BJ (cell line): ENCODE measurements at regions not wholly inside any gene's neighbourhood (a gene's known extent, or its start where the extent isn't known, plus 50 kb on each side); places are given as distances from the start of the nearest gene placed in this dataset.

ENCODE experiments used
- CTCF ChIA-PET: fragments of 350-600 bp; formaldehyde crosslinking; extraction: SDS; loops from one replicate; lab custom pipeline; 2021; ENCODE audit warnings: antibody characterized with exemption, inconsistent platforms; lab: Yijun Ruan, JAX
- POLR2A ChIA-PET: fragments of 300-600 bp; sonication (Branson Sonifier 250); formaldehyde crosslinking; extraction: SDS; loops from one replicate; lab custom pipeline; 2021; ENCODE audit warnings: antibody characterized with exemption; lab: Charles Lee
- DNase-seq: peaks from one replicate; pipeline ENCODE4 v3.0.0-alpha.2; 2011; ENCODE audit warnings: low read depth
- H3K27me3 ChIP-seq: 2 replicates; pipeline ENCODE4 v1.6.0; 2011; ENCODE audit warnings: low read length; ENCODE audit not compliant: control insufficient read depth, insufficient read depth
- H3K36me3 ChIP-seq: 2 replicates; pipeline ENCODE4 v1.5.1; 2011; ENCODE audit warnings: low read length; ENCODE audit not compliant: control insufficient read depth, insufficient read depth
- H3K4me3 ChIP-seq: 2 replicates; pipeline ENCODE4 v1.5.1; 2011; ENCODE audit warnings: low read depth, mild to moderate bottlenecking, control low read depth, low read length
- TF ChIP-seq, protein P1 (sequence below): IDR thresholded peaks from 2 replicates; pipeline ENCODE4 v1.5.1; 2011; ENCODE audit warnings: low read depth, mild to moderate bottlenecking, control low read depth, inconsistent platforms, low read length, moderate library complexity; ENCODE audit not compliant: insufficient read depth

DNA sequence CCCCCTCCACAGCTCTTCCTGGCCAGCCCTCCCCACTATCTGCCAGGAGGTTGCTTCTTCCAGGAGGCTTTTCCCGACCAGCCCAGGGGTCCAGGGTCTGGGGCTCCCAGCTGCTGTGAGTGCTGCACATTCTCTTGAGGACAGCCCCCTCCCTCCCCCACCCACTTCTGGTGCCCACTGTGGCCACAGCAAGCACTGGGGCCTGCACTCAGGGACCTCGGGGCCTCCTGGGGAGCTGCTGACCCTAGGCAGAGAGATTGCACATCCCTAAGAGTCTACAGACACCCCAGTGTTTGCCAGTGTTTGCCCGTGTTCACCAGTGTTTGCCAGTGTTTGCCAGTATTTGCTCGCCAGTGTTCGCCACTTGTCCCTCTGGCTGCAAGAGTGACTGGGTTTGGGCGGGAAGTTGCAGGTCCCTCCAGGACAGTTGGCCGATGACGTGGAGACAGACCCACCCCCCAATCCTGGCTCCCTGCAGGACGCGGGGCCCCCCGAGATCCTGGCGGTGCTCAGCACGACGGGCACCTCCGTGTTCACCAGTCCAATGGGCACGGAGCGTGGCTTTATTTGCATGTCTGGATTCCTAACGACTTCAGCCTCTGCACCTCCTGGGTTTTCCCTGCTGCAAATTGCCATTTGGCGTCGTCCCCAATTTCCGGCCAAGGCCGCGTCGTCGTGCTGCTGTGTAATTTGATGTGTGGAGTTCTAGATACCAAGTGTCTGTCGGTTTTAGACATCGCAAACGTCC is 87.5 kb upstream of the NKX1-1 start:
- TF ChIP-seq, protein P1, sequence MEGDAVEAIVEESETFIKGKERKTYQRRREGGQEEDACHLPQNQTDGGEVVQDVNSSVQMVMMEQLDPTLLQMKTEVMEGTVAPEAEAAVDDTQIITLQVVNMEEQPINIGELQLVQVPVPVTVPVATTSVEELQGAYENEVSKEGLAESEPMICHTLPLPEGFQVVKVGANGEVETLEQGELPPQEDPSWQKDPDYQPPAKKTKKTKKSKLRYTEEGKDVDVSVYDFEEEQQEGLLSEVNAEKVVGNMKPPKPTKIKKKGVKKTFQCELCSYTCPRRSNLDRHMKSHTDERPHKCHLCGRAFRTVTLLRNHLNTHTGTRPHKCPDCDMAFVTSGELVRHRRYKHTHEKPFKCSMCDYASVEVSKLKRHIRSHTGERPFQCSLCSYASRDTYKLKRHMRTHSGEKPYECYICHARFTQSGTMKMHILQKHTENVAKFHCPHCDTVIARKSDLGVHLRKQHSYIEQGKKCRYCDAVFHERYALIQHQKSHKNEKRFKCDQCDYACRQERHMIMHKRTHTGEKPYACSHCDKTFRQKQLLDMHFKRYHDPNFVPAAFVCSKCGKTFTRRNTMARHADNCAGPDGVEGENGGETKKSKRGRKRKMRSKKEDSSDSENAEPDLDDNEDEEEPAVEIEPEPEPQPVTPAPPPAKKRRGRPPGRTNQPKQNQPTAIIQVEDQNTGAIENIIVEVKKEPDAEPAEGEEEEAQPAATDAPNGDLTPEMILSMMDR: no peak

DNA sequence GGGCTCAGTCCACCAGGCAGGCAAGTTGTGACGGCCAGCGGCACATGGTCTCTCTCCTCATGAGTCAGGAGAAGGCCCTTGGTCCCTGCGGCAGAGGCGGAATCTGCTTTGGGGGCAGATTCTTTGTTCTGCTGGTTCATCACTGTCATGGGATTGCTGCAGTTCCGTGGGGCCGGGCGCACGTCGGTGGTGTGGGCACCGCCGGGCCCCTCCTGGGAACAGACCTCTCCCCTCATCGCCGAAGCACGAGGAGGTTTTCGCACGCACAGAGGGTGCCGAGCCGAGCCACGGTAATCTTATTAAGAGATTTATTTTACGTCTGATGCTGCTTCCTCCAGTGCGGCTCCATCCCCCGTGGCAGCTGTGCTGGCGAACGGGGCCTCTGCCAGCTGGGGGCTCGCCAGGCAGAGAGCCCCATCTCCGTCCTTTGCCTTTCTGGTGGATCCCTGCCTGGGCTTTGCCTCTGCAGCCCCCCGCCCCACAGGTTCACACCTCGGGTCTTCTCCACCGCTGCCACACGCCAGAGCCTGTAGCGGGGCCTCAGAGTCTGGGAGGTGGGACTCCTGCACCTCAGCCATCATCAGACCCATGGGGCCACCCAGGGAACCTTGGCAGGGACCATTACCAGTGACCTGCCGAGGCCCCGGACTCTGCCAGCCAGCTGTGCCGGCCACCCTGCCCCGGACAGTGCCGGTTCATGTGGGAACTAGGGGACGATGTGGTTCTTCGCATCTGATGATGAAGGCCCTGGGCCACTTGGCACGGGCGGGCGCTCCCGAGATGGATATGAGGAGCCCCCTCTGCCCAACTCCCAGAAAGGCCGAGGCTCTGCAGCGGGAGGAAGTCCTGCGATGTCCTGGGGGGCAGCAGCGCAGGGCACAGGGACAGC is 86.7 kb upstream of the NKX1-1 start:
- Histone ChIP-seq H3K4me3 (no peak overlapping the region), H3K36me3 (no peaks in the 10 kb centered on the region), H3K27me3 (peaks cover 4% of the 10 kb centered on the region; the same call in 1 of the 2 replicates)
- TF ChIP-seq, protein P1: no peak
- POLR2A ChIA-PET: no interaction called here
- DNase-seq: no peak
- CTCF ChIA-PET: no interaction called here

More for the DNA sequence above, 87.5 kb upstream of the NKX1-1 start:
- Histone ChIP-seq H3K27me3 (peaks cover 4% of the 10 kb centered on the region; the same call in 1 of the 2 replicates), H3K4me3 (no peak overlapping the region), H3K36me3 (no peaks in the 10 kb centered on the region)
- DNase-seq: no peak
- CTCF ChIA-PET: no interaction called here
- POLR2A ChIA-PET: no interaction called here

DNA sequence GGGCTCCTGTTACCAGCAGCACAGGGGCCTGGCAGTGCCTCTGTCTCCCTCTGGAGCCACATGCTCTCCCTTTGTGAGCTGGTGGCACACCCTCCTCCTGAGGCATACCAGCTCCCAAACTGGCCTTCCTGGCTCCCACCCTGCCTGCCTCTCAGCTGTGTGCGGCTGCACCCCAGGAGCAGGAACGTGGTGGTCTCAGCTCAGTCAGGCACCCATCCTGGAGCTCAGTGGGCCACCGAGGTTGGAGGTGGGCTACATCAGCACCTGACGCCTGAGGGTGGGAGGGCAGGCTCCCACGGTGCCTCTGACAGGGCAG is 85.9 kb upstream of the NKX1-1 start:
- Histone ChIP-seq H3K27me3 (peaks cover 4% of the 10 kb centered on the region; the same call in 1 of the 2 replicates), H3K36me3 (no peaks in the 10 kb centered on the region), H3K4me3 (no peak overlapping the region)
- DNase-seq: no peak
- TF ChIP-seq, protein P1: no peak
- ChIA-PET POLR2A (no interaction called here), CTCF (no interaction called here)

DNA sequence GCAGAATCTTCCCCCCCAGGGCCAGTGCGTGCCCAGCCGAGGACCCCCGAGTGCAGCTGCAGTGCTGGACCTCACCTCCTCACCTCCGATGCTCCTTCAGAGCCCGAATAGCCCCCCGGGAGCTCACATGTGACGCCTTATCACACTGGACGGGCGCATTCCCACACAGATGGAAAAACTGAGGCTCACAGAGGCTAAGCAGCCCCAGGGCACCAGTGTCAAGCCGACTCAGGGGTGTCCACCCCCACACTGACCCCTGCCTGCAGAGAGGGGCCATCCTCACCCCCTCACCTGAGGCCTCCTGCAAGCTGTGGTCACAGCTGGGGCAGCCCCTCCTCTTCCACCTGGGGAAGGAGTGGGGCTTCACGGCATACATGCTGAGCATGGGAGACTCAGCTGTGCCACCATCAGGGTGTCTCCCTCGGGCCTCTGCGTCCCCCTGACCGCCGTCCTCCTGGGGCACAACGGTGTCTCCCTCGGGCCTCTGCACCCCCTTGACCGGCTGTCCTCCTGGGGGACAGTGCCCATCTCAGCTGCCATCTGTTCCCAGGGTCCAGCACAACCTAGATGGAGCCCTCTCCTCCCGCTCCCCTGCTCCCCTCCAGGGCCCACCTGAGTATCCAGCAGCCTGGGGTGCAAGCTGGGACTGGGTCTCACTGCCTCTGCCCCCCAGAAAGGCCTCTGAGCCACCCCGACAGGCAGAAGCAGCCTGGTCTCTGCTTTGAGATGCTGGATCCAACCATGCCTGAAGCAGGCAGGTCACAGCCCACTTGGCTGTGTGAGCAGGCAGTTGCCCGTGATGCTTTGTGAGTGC is 85.3 kb upstream of the NKX1-1 start:
- ChIA-PET CTCF (interaction anchor here (0.6 kb wide), 1 partner anchor 18 kb away, joined by 3 read pairs; no protein-coding TSS in a partner anchor), POLR2A (no interaction called here)
- TF ChIP-seq, protein P1: no peak
- Histone ChIP-seq H3K27me3 (peaks cover 3% of the 10 kb centered on the region; the same call in 1 of the 2 replicates), H3K36me3 (no peaks in the 10 kb centered on the region), H3K4me3 (no peak overlapping the region)
- DNase-seq: no peak
